ENCODE measurements at regions not wholly inside any gene's neighbourhood (a gene's known extent, or its start where the extent isn't known, plus 50 kb on each side); places are given as distances from the start of the nearest gene placed in this dataset.

GRCh38 chr11:129530154-129530895, 154.7 kb downstream of the BARX2 start:
- TF ChIP-seq EZH2 (IDR thresholded peaks at IDR 0.05) (no peak), EZH2phosphoT487 (IDR thresholded peaks at IDR 0.05) (no peak), CTCF (IDR thresholded peaks at IDR 0.05) (no peak)

Measured in neural progenitor cell (in vitro differentiated cells).